GM15510 (cell line): ENCODE measurements at regions not wholly inside any gene's neighbourhood (a gene's known extent, or its start where the extent isn't known, plus 50 kb on each side); places are given as distances from the start of the nearest gene placed in this dataset.

Experiments used
- POLR2A ChIP-seq: IDR thresholded peaks from 3 replicates; pipeline ENCODE4 v1.6.1; 2011; ENCODE audit warnings: borderline replicate concordance; ENCODE audit not compliant: insufficient read length; ENCODE audit errors: extremely low read depth

DNA sequence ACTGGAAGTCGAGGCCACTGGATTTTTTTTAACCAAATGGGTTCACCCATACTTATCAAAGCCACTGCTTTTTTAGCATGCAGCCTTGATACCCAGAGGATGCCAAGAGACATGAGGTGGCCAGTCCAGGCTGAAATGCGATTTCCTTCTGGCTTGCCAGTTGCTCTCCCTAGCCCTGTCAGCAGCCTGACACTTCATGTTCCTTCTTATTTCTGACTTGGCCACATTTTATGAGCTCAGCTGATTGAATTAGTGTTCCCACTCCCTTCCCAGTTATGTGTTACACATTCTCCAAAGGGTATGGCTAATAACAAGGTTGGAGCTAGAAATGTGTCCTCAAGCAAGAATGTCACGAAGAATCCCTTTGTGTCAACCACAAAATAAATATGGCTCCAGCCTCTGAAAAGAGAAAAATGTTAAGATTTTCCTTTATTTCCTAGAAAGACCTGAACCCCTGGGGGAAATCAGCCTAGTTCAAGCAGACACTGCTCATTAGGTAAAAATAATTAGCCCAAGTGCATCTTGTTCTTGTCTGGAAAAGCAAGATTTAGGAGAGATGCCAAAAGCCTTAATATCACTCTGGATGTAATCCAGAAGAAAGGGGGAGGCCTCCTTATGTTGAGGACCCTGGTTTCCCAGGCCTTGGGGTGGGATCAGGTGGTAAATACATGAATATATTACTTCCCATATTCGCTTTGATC is 121.7 kb upstream of the TACR1 start:
- TF ChIP-seq POLR2A, result no peak

DNA sequence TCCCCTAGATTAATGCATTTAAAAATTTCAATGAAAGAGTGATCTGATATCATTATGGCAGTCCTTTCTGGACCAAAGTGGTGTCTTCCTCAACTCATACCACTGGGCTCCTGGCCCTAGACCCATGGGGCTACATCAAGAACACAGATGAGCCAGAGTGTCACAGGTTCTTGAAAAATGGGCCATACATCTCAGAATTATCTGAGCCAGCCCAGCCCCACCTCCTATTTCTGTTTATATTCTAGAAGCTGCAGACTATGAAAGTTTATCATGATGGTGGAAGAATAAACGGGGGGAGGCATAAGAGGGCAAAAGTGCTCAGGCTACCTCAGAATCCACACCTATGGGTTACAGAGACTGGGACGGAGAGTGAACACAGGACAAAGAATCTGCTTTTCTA is 120.6 kb upstream of the TACR1 start:
- TF ChIP-seq POLR2A, result no peak

- no peak for TF ChIP-seq POLR2A
Measured at GRCh38 chr2:75317802-75318201, 118.5 kb upstream of the TACR1 start.

- no peak for TF ChIP-seq POLR2A
Measured at GRCh38 chr2:75317316-75317715, 118.0 kb upstream of the TACR1 start.

DNA sequence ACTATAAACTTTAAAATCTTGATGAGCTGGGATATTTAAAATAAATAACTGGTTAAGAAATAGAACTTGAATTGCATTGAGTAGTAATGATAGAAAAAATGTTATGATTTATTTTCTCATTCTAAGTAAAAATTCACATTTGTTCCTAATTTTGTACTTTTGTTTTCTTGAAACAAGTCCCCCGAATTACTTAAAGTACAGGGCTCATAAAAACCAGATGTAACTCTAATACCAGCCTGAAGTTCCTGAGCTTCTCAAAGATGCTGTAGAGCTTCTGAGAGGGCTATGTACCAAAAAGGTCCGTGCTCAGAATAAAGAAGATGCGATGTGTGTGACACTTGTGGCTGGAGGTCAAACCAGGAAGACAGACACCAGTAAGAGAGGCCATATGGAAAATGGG is 116.1 kb upstream of the TACR1 start:
- no peak for TF ChIP-seq POLR2A

GRCh38 chr2:75311993-75312392 is 112.7 kb upstream of the TACR1 start:
- TF ChIP-seq POLR2A, result no peak

DNA sequence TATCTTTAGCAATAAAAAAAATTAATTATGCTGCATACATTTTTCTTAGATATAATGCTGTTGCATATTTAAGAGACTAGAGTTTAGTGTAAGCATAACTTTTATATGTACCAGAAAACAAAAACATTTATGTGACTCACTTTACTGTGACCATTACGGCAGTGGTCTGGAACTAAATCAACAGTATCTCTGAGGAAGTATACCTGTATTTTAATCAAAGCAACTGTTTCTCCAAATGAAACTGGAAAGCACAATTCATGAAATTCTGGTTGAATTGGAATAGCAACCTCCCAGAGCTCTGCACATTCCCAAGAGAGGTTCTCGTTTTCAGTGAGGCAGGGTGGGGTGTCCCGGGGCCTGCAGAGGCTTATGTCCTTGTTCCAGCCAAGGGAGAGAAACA is 112.2 kb upstream of the TACR1 start:
- no peak for TF ChIP-seq POLR2A

GRCh38 chr2:75310876-75311275 is 111.6 kb upstream of the TACR1 start:
- TF ChIP-seq POLR2A, result no peak

GRCh38 chr2:75309596-75310463 is 110.5 kb upstream of the TACR1 start:
- no peak for TF ChIP-seq POLR2A

DNA sequence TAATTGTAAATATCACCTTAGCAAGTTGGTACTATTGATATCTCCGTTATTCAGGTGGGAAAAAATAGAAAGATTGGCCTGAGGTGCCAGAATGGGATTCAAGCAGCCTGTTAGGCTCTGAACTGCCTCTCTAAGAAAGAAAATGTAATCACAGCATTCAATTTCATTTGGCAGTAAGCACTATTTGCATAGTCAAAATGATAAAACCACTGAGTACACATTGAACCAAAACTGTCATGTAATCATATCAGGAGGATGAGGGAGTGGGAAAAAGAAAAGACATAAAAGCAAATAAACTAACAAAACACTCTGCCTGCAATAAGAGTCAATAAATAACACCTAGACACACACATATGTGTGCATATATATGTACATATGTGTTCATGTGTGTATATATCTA is 103.9 kb upstream of the TACR1 start:
- TF ChIP-seq POLR2A, result no peak

GRCh38 chr2:75294362-75294761 is 95.0 kb upstream of the TACR1 start:
- TF ChIP-seq POLR2A, result no peak

GRCh38 chr2:75292826-75293225 is 93.5 kb upstream of the TACR1 start:
- TF ChIP-seq POLR2A, result no peak

DNA sequence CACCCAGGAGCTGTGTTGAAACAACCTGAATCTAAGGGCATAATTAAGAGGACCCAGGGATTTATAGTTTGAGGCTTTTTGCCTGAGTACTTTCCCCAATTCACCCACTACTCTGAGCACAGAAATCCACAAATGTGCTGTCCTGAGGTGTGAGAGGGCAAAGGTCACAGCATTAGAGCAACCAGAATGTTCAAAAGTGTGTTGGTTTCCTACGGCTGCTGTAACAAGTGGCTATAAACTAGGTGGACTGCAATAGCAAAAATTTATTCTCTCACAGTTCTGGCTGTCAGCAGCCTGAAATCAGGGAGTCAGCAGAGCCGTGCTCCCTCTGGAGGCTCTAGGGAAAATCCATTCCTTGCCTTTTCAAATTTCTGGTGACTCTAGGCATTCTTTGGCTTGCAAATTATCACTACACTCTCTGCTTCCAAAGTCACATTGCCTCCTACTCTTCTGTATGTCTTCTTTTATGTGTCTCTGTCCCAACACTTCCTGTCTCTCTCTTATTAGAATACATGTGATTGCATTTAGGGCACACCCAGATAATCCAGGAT is 91.4 kb upstream of the TACR1 start:
- no peak for TF ChIP-seq POLR2A

DNA sequence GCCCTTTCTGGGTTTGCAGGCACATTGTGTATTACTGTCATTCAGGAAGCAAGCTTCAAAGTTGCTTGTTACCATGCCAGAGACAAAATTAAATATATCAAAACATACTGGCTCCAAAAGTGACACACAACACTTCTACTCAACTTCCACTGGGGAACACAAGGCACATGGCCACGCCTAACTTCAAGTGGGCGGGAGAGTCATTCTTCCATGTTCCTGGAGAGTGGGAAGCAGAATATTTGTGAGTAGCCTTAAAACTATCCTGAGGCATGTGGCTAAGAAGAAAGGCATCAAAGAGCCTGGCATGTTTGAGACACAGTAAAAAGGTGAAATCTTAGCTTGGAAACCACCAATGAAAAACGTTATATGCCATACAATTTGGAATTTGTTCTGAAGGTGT is 90.5 kb upstream of the TACR1 start:
- TF ChIP-seq POLR2A, result no peak

- no peak for TF ChIP-seq POLR2A
Measured at GRCh38 chr2:75288760-75289159, 89.4 kb upstream of the TACR1 start.
